ENCODE measurements at regions not wholly inside any gene's neighbourhood (a gene's known extent, or its start where the extent isn't known, plus 50 kb on each side); places are given as distances from the start of the nearest gene placed in this dataset.
A peak's percentile ranks its signal among the peaks of the same experiment; 100 is the strongest.
"Not testable (repeated sequence)": the region's sequence is repeated elsewhere in the genome, so short reads cannot be mapped to it uniquely, and the experiment has no call there.

GRCh38 chr4:184335520-184335919, 117.8 kb upstream of the ENPP6 start:
- no TSS peak for BruUV-seq (replicated peaks)

GRCh38 chr4:184333446-184333845, 115.8 kb upstream of the ENPP6 start:
- CTCF ChIA-PET (ENCODE audit: unreplicated experiment); H3K4me2 ChIP-seq (ENCODE audit: low read length); intact Hi-C loops (cut with micrococcal nuclease; ENCODE audit: unreplicated experiment); BruUV-seq (replicated peaks); H3K4me3 ChIP-seq (ENCODE audit: low read depth, low read length, poor library complexity, severe bottlenecking); H2AFZ ChIP-seq (ENCODE audit: low read length); H3K36me3 ChIP-seq (ENCODE audit: insufficient read depth, low read length); H4K20me1 ChIP-seq (ENCODE audit: insufficient read depth, low read length); DNase-seq (ENCODE audit: low spot score); H3K79me2 ChIP-seq (ENCODE audit: insufficient read depth, low read depth, low read length); H3K9me2 ChIP-seq (ENCODE audit: insufficient read depth, low read length); H3K27ac ChIP-seq (ENCODE audit: low read depth, low read length, poor library complexity, severe bottlenecking): not testable (repeated sequence)
- Histone ChIP-seq H3K4me1 (ENCODE audit: insufficient read depth, low read length, poor library complexity, severe bottlenecking) (peaks cover 58% of the 10 kb centered on the region), H3K9me3 (ENCODE audit: low read length) (peaks cover 24% of the 10 kb centered on the region)
- POLR2A ChIA-PET = interaction anchor here (1.1 to 8.0 kb wide), 3 partner anchors 9 to 27 kb away, joined by 3 to 117 read pairs (median 4); no protein-coding TSS in a partner anchor

More at GRCh38 chr4:184335520-184335919, 117.8 kb upstream of the ENPP6 start:
- Histone ChIP-seq H3K9me2 (ENCODE audit: insufficient read depth, low read length) (no peaks in the 10 kb centered on the region), H2AFZ (ENCODE audit: low read length) (peak overlapping the region; percentile 30; the same call in 1 of the 2 replicates), H3K9me3 (ENCODE audit: low read length) (peaks cover 28% of the 10 kb centered on the region), H3K4me2 (ENCODE audit: low read length) (no peak overlapping the region), H3K4me3 (ENCODE audit: low read depth, low read length, poor library complexity, severe bottlenecking) (no peak overlapping the region), H3K36me3 (ENCODE audit: insufficient read depth, low read length) (no peaks in the 10 kb centered on the region; the same call in 1 of the 2 replicates), H3K27ac (ENCODE audit: low read depth, low read length, poor library complexity, severe bottlenecking) (no peak overlapping the region), H4K20me1 (ENCODE audit: insufficient read depth, low read length) (no peaks in the 10 kb centered on the region), H3K79me2 (ENCODE audit: insufficient read depth, low read depth, low read length) (no peaks in the 10 kb centered on the region), H3K4me1 (ENCODE audit: insufficient read depth, low read length, poor library complexity, severe bottlenecking) (peaks cover 39% of the 10 kb centered on the region)
- ChIA-PET CTCF (ENCODE audit: unreplicated experiment) (no interaction called here), POLR2A (interaction anchor here (0.7 to 2.2 kb wide), 9 partner anchors 9 to 112 kb away, joined by 3 to 12 read pairs (median 3); no protein-coding TSS in a partner anchor)
- TF ChIP-seq CTCF (conservative IDR thresholded peaks at IDR 0.05; ENCODE audit: low read length) = no peak
- TF ChIP-seq EZH2phosphoT487 (IDR thresholded peaks at IDR 0.05; ENCODE audit: borderline replicate concordance, low read depth, low read length) = no peak
- intact Hi-C loops (cut with micrococcal nuclease; ENCODE audit: unreplicated experiment) = no loop called here
- no peak for DNase-seq (ENCODE audit: low spot score)

GRCh38 chr4:184331268-184331995, 113.8 kb upstream of the ENPP6 start:
- H3K4me2 ChIP-seq (ENCODE audit: low read length) = peak overlapping the region; percentile 38
- H3K36me3 ChIP-seq (ENCODE audit: insufficient read depth, low read length) = no peaks in the 10 kb centered on the region
- H3K9me2 ChIP-seq (ENCODE audit: insufficient read depth, low read length) = no peaks in the 10 kb centered on the region
- H3K79me2 ChIP-seq (ENCODE audit: insufficient read depth, low read depth, low read length) = no peaks in the 10 kb centered on the region
- peak overlapping the region; percentile 4 for H3K27ac ChIP-seq (ENCODE audit: low read depth, low read length, poor library complexity, severe bottlenecking)
- H3K4me3 ChIP-seq (ENCODE audit: low read depth, low read length, poor library complexity, severe bottlenecking) = peak overlapping the region; percentile 1
- ChIA-PET POLR2A (interaction anchor here (0.5 to 8.0 kb wide), 19 partner anchors 11 to 318 kb away, joined by 3 to 117 read pairs (median 3); partner anchors contain the start of genes CASP3 and PRIMPOL), CTCF (ENCODE audit: unreplicated experiment) (interaction anchor here (0.6 to 1.0 kb wide), 4 partner anchors 15 to 34 kb away, joined by 3 read pairs; no protein-coding TSS in a partner anchor)
- peak overlapping the region; percentile 60; the same call in 1 of the 2 replicates for H2AFZ ChIP-seq (ENCODE audit: low read length)
- intact Hi-C loops (cut with micrococcal nuclease; ENCODE audit: unreplicated experiment) = no loop called here
- TF ChIP-seq EZH2phosphoT487 (IDR thresholded peaks at IDR 0.05; ENCODE audit: borderline replicate concordance, low read depth, low read length) = no peak
- DNase-seq (ENCODE audit: low spot score) = peak; percentile 43
- no TSS peak for BruUV-seq (replicated peaks)
- H3K4me1 ChIP-seq (ENCODE audit: insufficient read depth, low read length, poor library complexity, severe bottlenecking) = peaks cover 78% of the 10 kb centered on the region
- H4K20me1 ChIP-seq (ENCODE audit: insufficient read depth, low read length) = no peaks in the 10 kb centered on the region
- peaks cover 4% of the 10 kb centered on the region; the same call in 1 of the 2 replicates for H3K9me3 ChIP-seq (ENCODE audit: low read length)

- H3K9me3 ChIP-seq (ENCODE audit: low read length); CTCF ChIA-PET (ENCODE audit: unreplicated experiment); intact Hi-C loops (cut with micrococcal nuclease; ENCODE audit: unreplicated experiment); DNase-seq (ENCODE audit: low spot score); H3K36me3 ChIP-seq (ENCODE audit: insufficient read depth, low read length); H3K79me2 ChIP-seq (ENCODE audit: insufficient read depth, low read depth, low read length); H4K20me1 ChIP-seq (ENCODE audit: insufficient read depth, low read length); BruUV-seq (replicated peaks); H3K9me2 ChIP-seq (ENCODE audit: insufficient read depth, low read length); H3K27ac ChIP-seq (ENCODE audit: low read depth, low read length, poor library complexity, severe bottlenecking): not testable (repeated sequence)
- Histone ChIP-seq H3K4me2 (ENCODE audit: low read length) (peak overlapping the region; percentile 63), H3K4me1 (ENCODE audit: insufficient read depth, low read length, poor library complexity, severe bottlenecking) (peaks cover 85% of the 10 kb centered on the region), H3K4me3 (ENCODE audit: low read depth, low read length, poor library complexity, severe bottlenecking) (peak overlapping the region; percentile 1), H2AFZ (ENCODE audit: low read length) (peak overlapping the region; percentile 60; the same call in 1 of the 2 replicates)
- POLR2A ChIA-PET = interaction anchor here (0.5 to 8.0 kb wide), 13 partner anchors 10 to 319 kb away, joined by 3 to 117 read pairs (median 5); partner anchors contain the start of genes CASP3 and PRIMPOL
Observed at GRCh38 chr4:184330517-184331094, 112.9 kb upstream of the ENPP6 start.
